ENCODE measurements at regions not wholly inside any gene's neighbourhood (a gene's known extent, or its start where the extent isn't known, plus 50 kb on each side); places are given as distances from the start of the nearest gene placed in this dataset.

GRCh38 chr12:38161123-38162000 lies 155.2 kb upstream of the ALG10B start:
- Histone ChIP-seq H3K9me3 (no peaks in the 10 kb centered on the region), H3K4me3 (no peak overlapping the region), H3K27ac (no peak overlapping the region), H3K27me3 (no peaks in the 10 kb centered on the region), H3K36me3 (no peaks in the 10 kb centered on the region), H3K4me1 (no peaks in the 10 kb centered on the region)
- WGBS, 2 donors (ENCODE audit: low coverage in 1 of 2) = 87 to 93% methylated on average over 3 to 35 of the region's 38 CpGs
- TF ChIP-seq CTCF (IDR thresholded peaks at IDR 0.05) = no peak
- TF ChIP-seq POLR2AphosphoS5 (IDR thresholded peaks at IDR 0.05) = no peak
- no peak for TF ChIP-seq EP300 (IDR thresholded peaks at IDR 0.05; ENCODE audit: low read depth)
- no peak for TF ChIP-seq POLR2A (IDR thresholded peaks at IDR 0.05)
- intact Hi-C loops (cut with DNase I; ENCODE audit: low total_unique reads) (no loop called here), in situ Hi-C loops (cut with MboI; ENCODE audit: low pct_ligation_motif_present in 1 of 4, low pct_unique_long_range_greater_than_20kb in 1 of 4, low sequenced_read_pairs in 3 of 4) (no loop called here)
- no peak for DNase-seq

- no peaks in the 10 kb centered on the region for H3K36me3 ChIP-seq
- no peaks in the 10 kb centered on the region for H3K9me3 ChIP-seq
- no peak overlapping the region for H3K4me3 ChIP-seq
- H3K27me3 ChIP-seq = no peaks in the 10 kb centered on the region
- no peaks in the 10 kb centered on the region for H3K4me1 ChIP-seq
- no peak overlapping the region for H3K27ac ChIP-seq
- no peak for DNase-seq
- TF ChIP-seq POLR2A (IDR thresholded peaks at IDR 0.05) (no peak), CTCF (IDR thresholded peaks at IDR 0.05) (no peak), EP300 (IDR thresholded peaks at IDR 0.05; ENCODE audit: low read depth) (no peak), POLR2AphosphoS5 (IDR thresholded peaks at IDR 0.05) (no peak)
- in situ Hi-C loops (cut with MboI; ENCODE audit: low pct_ligation_motif_present in 1 of 4, low pct_unique_long_range_greater_than_20kb in 1 of 4, low sequenced_read_pairs in 3 of 4) (no loop called here), intact Hi-C loops (cut with DNase I; ENCODE audit: low total_unique reads) (no loop called here)
- 70 to 89% methylated on average over 4 to 19 of the region's 19 CpGs for WGBS, 2 donors (ENCODE audit: low coverage in 1 of 2)
Measured at GRCh38 chr12:38162013-38162412, 154.6 kb upstream of the ALG10B start.

GRCh38 chr12:38162708-38163441 lies 153.7 kb upstream of the ALG10B start:
- Histone ChIP-seq H3K9me3 (no peaks in the 10 kb centered on the region), H3K27me3 (no peaks in the 10 kb centered on the region), H3K4me1 (no peaks in the 10 kb centered on the region), H3K4me3 (no peak overlapping the region), H3K36me3 (no peaks in the 10 kb centered on the region), H3K27ac (no peak overlapping the region)
- no peak for DNase-seq
- intact Hi-C loops (cut with DNase I; ENCODE audit: low total_unique reads) = no loop called here
- TF ChIP-seq CTCF (IDR thresholded peaks at IDR 0.05) (no peak), POLR2A (IDR thresholded peaks at IDR 0.05) (no peak), EP300 (IDR thresholded peaks at IDR 0.05; ENCODE audit: low read depth) (no peak)
- in situ Hi-C loops (cut with MboI; ENCODE audit: low pct_ligation_motif_present in 1 of 4, low pct_unique_long_range_greater_than_20kb in 1 of 4, low sequenced_read_pairs in 3 of 4) = no loop called here
- 88 to 93% methylated on average over 11 to 31 of the region's 35 CpGs for WGBS, 2 donors (ENCODE audit: low coverage in 1 of 2)

- no peak for DNase-seq
- Histone ChIP-seq H3K36me3 (no peaks in the 10 kb centered on the region), H3K9me3 (no peaks in the 10 kb centered on the region), H3K4me1 (no peaks in the 10 kb centered on the region), H3K4me3 (no peak overlapping the region), H3K27me3 (no peaks in the 10 kb centered on the region), H3K27ac (no peak overlapping the region)
- TF ChIP-seq POLR2AphosphoS5 (IDR thresholded peaks at IDR 0.05) = no peak
- TF ChIP-seq CTCF (IDR thresholded peaks at IDR 0.05) = no peak
- TF ChIP-seq EP300 (IDR thresholded peaks at IDR 0.05; ENCODE audit: low read depth) = no peak
- TF ChIP-seq POLR2A (IDR thresholded peaks at IDR 0.05) = no peak
- in situ Hi-C loops (cut with MboI; ENCODE audit: low pct_ligation_motif_present in 1 of 4, low pct_unique_long_range_greater_than_20kb in 1 of 4, low sequenced_read_pairs in 3 of 4) (no loop called here), intact Hi-C loops (cut with DNase I; ENCODE audit: low total_unique reads) (no loop called here)
- WGBS, 2 donors (ENCODE audit: low coverage in 1 of 2) = 91% methylated on average over 28 of the region's 28 CpGs; no CpG with 5 or more reads in 1 of the 2 donors
Measured at GRCh38 chr12:38163442-38163801, 153.2 kb upstream of the ALG10B start.

All from transverse colon (tissue), 4 donors.